ENCODE measurements at regions not wholly inside any gene's neighbourhood (a gene's known extent, or its start where the extent isn't known, plus 50 kb on each side); places are given as distances from the start of the nearest gene placed in this dataset.

DNA sequence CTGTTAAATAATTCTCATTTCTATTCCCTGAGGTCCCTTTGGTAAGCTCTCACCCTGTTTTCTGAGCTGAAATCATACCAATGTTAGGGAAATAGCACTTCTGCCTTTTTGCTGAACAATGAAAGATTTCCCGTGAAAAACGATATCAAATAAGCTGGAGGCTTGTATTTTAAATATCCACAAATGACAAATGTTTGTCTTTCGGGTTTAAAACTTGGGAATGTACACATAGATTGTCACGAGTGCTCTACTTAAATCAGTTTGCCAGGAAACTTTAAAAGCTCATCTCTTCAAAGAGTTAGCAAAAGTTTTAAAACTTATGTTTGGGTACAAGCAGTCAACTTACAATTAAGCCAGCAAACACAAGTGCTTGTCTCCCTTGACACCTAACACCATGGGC is 393.5 kb upstream of the MON1B start:
- TF ChIP-seq REST (IDR thresholded peaks at IDR 0.05; ENCODE audit: insufficient read depth in 1 of 2, low read depth in 2 of 2, low read length in 2 of 2): no peak
- TF ChIP-seq FOXP2 (optimal IDR thresholded peaks at IDR 0.05; ENCODE audit: borderline replicate concordance, extremely low read depth, extremely low read length, insufficient read depth): no peak
- TF ChIP-seq POLR2AphosphoS5 (IDR thresholded peaks at IDR 0.05; ENCODE audit: low read depth, low read length): no peak
- no peak for TF ChIP-seq TAF1 (IDR thresholded peaks at IDR 0.05; ENCODE audit: borderline replicate concordance, insufficient read depth, low read length)
- no peak for TF ChIP-seq SIN3A (IDR thresholded peaks at IDR 0.05; ENCODE audit: borderline replicate concordance, insufficient read depth, low read length)

DNA sequence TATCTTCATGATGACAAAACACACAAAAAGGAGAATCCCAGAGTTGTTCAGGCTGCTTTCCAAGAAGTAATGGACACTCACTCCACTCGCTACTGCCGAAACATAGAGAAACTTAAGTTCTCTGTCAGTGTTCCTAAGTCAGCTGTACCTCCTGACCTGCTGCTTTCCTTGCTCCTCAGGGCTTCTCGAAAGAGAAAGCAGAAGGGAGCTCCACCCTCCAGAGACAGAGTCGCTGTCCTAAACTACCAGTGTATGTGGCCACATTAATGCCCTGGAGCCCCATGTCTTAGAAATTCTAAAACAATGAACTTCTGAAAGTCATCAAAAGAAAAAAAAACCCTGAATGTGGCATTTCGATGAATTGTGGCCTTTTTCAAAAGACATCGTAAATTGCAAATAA is 390.8 kb upstream of the MON1B start:
- no peak for TF ChIP-seq REST (IDR thresholded peaks at IDR 0.05; ENCODE audit: insufficient read depth in 1 of 2, low read depth in 2 of 2, low read length in 2 of 2)
- TF ChIP-seq POLR2AphosphoS5 (IDR thresholded peaks at IDR 0.05; ENCODE audit: low read depth, low read length): no peak
- TF ChIP-seq TAF1 (IDR thresholded peaks at IDR 0.05; ENCODE audit: borderline replicate concordance, insufficient read depth, low read length): no peak
- no peak for TF ChIP-seq FOXP2 (optimal IDR thresholded peaks at IDR 0.05; ENCODE audit: borderline replicate concordance, extremely low read depth, extremely low read length, insufficient read depth)
- no peak for TF ChIP-seq SIN3A (IDR thresholded peaks at IDR 0.05; ENCODE audit: borderline replicate concordance, insufficient read depth, low read length)

DNA sequence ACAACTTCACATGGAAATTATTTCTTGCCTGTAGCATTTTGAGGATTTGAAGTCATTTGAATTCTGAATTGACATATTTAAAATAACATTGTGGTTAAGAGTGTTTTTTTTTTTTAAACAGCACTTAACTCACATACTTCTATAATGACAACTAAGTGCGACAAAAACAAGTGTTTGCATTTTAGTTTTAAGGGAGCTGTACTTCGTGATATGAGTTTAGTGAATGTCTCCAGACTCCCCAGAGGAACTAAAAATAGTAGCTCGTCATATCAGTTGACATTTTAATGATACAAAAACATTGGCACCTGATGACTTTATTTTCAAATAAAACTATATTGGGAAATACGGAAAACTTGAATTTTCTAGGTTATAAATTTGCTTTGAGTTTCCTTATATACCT is 389.6 kb upstream of the MON1B start:
- TF ChIP-seq FOXP2 (optimal IDR thresholded peaks at IDR 0.05; ENCODE audit: borderline replicate concordance, extremely low read depth, extremely low read length, insufficient read depth) (no peak), SIN3A (IDR thresholded peaks at IDR 0.05; ENCODE audit: borderline replicate concordance, insufficient read depth, low read length) (no peak), POLR2AphosphoS5 (IDR thresholded peaks at IDR 0.05; ENCODE audit: low read depth, low read length) (no peak), TAF1 (IDR thresholded peaks at IDR 0.05; ENCODE audit: borderline replicate concordance, insufficient read depth, low read length) (no peak), REST (IDR thresholded peaks at IDR 0.05; ENCODE audit: insufficient read depth in 1 of 2, low read depth in 2 of 2, low read length in 2 of 2) (no peak)

DNA sequence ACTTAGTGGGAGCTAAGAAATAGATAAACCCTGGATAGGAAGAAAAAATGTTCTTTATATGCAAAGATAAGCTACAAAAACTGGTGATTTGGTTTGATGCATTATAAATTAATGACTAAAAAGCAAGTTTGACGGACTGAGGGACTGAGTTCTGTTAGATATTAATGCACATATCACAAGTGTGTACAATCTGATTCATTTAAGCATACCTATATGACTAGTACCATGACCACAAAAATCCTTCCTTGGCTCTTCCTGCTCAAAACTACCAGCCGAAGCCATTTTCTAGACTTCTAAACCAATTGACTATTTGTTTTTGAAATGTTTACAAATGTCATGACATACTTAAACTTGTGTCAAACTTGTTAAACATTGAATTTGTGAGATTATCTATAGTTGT is 374.5 kb upstream of the MON1B start:
- TF ChIP-seq TAF1 (IDR thresholded peaks at IDR 0.05; ENCODE audit: borderline replicate concordance, insufficient read depth, low read length) (no peak), SIN3A (IDR thresholded peaks at IDR 0.05; ENCODE audit: borderline replicate concordance, insufficient read depth, low read length) (no peak), POLR2AphosphoS5 (IDR thresholded peaks at IDR 0.05; ENCODE audit: low read depth, low read length) (no peak), REST (IDR thresholded peaks at IDR 0.05; ENCODE audit: insufficient read depth in 1 of 2, low read depth in 2 of 2, low read length in 2 of 2) (no peak), FOXP2 (optimal IDR thresholded peaks at IDR 0.05; ENCODE audit: borderline replicate concordance, extremely low read depth, extremely low read length, insufficient read depth) (no peak)

DNA sequence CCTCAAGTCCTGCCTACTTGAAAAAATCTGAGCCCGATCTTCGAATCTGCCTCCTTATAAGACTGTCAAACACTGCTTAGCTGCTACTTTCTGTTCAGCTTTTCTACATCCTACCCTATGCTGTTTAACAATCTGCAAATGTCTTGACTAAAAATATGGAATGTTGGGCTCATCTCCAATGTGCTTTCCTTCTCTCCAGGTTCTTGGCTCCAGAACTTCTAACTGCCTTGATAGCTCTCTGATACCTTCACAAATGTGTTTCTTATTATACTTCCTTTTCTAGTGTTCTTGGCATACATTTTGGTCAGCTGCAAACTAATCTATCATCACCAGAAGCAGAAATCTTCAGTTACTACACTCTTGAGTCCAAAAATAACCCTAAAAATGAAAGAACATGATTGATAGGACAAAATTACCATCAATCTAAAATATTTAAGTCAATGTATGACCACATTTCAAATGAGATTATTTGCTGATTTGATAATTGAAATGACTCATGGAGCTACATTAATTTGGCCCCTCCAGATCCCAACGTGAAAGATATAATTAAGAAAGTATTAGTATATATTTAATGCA is 372.3 kb upstream of the MON1B start:
- TF ChIP-seq REST (IDR thresholded peaks at IDR 0.05; ENCODE audit: insufficient read depth in 1 of 2, low read depth in 2 of 2, low read length in 2 of 2) (no peak), FOXP2 (optimal IDR thresholded peaks at IDR 0.05; ENCODE audit: borderline replicate concordance, extremely low read depth, extremely low read length, insufficient read depth) (no peak), POLR2AphosphoS5 (IDR thresholded peaks at IDR 0.05; ENCODE audit: low read depth, low read length) (no peak), TAF1 (IDR thresholded peaks at IDR 0.05; ENCODE audit: borderline replicate concordance, insufficient read depth, low read length) (no peak), SIN3A (IDR thresholded peaks at IDR 0.05; ENCODE audit: borderline replicate concordance, insufficient read depth, low read length) (no peak)
